NCI-H510A treated with DMSO at 0.1 percent for 48 hours (cell line): ENCODE measurements at regions not wholly inside any gene's neighbourhood (a gene's known extent, or its start where the extent isn't known, plus 50 kb on each side); places are given as distances from the start of the nearest gene placed in this dataset.
"Not testable (repeated sequence)": the region's sequence is repeated elsewhere in the genome, so short reads cannot be mapped to it uniquely, and the experiment has no call there.

Source experiments
- DNase-seq: peaks from one replicate; lab custom pipeline; 2025; lab: John Stamatoyannopoulos, UW

GRCh38 chr1:55876276-55877060 is 661.3 kb upstream of the USP24 start:
- peak; percentile 40 for DNase-seq

DNA sequence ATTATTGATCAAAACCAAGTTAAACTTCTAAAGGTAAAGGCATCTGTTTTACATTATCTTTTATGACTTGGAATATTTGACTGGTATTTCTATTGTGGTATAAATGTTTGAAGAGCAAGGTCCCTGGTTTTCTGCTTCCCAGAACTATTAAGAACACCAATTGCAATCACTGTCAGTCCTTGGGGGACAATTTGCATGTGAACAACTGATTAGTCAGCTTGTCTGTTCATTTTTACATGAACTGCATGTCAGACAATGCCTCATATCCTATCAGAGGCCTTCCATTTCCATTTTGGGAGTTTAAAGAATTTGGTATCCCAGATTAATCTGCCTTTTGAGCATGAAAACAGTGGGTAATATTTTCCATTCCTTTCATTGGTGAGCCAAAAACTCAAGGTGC is 654.9 kb upstream of the USP24 start:
- DNase-seq: no peak

DNA sequence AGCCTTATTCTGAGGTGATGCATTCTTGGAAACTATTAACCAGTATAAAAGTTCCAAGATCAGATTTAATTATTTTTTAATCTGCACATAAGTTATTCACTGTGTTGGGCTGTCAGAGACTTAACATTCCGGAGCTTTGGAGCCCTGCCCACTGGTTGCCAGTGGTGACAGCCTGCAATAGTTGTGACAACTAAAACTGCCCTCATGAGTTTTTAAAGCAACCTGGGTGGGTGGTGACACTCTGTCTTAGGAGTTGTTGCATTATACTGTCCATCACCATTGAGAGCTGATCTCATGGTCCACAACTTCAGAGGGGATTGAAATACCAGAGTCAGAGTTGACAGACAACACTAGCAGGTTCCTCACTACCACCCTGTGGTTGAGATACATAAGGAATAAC is 653.9 kb upstream of the USP24 start:
- DNase-seq: peak; percentile 95

DNA sequence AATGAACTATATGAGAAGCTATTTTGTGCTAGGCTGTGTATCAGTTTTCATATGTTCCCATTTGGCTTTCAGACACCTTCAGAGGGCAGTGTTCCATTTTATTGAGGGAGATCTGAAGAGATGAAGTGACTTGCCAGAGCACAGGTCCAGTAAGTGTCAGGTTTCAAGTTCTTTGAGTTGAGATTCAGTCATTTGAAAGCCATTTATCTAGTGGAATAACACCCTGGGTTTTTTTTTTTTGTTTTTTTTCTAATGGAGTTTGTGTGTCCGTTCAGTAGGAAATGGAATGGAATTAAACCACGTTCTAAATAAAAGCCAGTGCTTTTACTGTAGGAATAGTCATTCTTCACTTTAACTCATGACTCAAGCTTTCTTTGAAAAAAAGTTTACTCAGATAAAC is 652.9 kb upstream of the USP24 start:
- peak; percentile 87 for DNase-seq

- DNase-seq: no peak
These were observed 652.2 kb upstream of the USP24 start for GRCh38 chr1:55867304-55867843.

GRCh38 chr1:55865778-55866177 is 650.6 kb upstream of the USP24 start:
- not testable (repeated sequence) for DNase-seq

DNA sequence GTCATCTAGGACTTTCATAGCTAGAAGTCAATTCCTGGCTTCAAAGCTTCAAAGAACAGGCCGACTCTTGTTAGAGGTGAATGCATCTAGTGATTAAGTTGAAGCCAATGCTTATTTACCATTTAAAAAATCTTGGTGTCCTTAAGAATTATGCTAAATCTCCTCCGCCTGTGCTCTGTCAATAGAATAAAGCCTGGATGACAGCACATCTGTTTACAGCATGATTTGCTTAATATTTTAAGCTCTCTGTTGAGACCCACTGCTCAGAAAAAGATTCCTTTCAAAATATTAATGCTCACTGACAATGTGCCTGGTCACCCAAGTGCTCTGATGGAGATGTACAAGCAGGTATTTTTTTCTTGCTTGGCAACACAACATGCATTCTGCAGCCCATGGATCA is 649.1 kb upstream of the USP24 start:
- DNase-seq: no peak

DNA sequence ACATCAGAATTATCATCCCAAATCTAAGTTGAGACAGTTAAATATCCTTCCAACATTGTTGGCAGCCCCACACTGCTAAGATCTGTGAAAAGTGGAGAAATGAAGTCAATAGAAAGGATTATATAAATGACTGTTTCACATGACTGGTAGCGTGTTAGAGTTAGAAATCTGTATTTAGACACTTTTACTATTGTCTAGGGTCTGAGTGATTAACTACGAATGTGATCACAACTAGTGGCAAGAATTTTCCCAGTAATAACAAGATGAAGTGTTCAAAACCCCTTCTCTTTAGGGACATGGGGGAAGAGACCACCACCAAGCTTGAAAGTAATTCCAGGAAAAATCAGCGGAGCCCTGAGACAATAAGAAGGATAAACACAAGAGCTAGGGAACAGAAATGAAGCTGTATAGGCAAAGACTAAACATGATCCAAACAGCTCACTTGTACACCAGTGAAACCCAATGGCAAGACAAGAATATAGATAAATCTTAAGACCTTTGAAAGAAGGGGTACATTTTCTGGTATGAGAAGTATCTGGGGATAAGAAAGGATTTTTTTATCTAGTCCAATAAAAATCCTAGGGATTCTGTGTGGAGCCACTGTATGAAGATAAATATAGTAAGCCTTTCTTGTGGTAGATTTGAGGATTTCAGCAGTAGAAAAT is 646.6 kb upstream of the USP24 start:
- no peak for DNase-seq

DNA sequence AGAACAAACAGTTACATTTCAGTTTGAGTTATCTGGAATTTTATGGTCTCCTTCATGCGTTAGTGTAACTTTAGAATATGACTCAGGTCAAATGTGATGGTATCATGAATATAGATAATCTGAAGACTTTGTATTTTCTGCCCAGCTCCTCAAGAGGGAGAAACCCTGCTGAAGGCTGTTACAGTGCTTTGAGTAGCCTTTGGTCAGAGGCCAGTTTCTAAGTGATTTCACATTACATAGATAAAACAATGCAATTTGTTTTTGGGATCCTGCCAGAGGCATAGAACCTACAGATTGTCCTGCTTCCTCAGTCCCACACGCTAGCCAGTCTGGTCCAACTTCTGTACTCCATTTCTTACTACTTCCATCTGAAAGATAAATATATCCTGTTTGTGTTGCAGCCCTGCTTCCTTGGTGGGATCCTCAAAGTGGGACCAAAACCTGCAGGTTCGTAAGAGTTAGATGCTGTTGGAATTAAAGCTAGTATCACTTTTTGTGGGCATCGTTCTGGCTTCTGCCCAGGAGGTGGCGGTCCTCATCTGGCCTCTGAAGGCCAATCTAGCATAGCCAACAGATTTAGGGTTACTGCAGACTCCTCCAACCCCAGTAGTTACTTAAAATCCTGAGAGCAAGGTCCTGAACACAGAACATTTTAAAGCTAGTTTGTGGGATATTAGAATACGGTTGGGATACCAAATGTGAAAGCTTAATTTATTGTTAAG is 645.8 kb upstream of the USP24 start:
- DNase-seq: no peak

DNA sequence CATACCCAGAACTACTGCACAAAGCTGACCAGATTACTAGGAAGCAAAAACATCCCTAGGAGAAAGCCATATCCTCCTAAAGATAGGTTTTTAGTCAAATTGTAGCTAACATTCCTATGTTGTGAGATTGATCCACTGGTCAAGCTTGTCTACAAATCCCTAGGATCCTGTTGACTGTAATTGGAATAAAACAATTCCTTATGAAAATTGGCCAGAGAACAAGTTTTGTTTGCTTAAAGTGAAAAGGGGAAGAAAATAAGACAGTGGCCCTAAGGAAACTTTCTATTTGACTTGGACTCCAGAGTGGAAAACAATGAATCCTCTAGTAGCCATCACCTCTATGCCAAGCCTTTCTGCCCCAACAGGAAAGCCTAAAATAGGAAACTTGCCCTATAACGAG is 645.2 kb upstream of the USP24 start:
- no peak for DNase-seq

GRCh38 chr1:55854911-55855310 is 639.7 kb upstream of the USP24 start:
- no peak for DNase-seq

- DNase-seq: no peak
These were observed 633.7 kb upstream of the USP24 start for GRCh38 chr1:55848906-55849305.

DNA sequence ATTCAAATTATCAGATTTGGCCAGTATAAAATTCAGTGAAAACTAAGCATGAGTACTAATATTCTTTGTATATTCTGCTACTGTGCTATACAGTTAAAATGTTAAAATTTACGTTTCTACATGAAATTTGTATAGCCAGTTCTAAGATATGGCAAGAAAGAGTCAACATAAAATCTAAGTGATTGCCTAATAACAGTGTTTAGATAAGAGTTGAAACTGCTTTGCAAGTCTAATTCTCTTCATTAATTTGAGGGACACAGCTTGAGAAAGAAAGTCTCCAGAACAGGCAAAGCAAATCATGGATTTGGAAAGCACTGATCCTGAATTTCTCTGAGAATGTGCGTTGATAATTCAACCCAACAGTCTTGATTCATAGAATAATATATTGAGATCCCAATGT is 630.9 kb upstream of the USP24 start:
- no peak for DNase-seq

GRCh38 chr1:55844322-55844721 is 629.2 kb upstream of the USP24 start:
- no peak for DNase-seq

GRCh38 chr1:55839626-55840025 is 624.5 kb upstream of the USP24 start:
- DNase-seq: no peak

- DNase-seq: no peak
These were observed 624.1 kb upstream of the USP24 start for GRCh38 chr1:55839221-55839620.

DNA sequence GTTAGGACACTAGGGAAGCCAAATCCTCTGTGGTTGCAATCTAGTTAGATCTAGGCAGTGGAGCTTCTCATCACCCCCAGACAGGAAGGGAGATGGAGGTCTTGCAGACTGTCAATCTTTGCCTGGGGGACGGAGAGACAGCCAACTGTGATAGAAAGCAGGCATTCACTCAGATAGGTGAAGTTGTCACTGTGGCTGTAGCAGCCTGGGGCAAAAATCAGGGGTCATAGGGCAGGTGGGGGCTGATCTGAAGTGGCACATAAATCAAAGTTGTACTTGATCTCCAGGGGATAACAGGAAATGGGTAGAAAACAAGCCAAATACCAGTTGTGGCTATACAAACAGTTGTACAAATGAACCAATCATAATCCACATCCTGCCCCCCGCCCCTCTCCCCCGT is 620.9 kb upstream of the USP24 start:
- DNase-seq: no peak

DNA sequence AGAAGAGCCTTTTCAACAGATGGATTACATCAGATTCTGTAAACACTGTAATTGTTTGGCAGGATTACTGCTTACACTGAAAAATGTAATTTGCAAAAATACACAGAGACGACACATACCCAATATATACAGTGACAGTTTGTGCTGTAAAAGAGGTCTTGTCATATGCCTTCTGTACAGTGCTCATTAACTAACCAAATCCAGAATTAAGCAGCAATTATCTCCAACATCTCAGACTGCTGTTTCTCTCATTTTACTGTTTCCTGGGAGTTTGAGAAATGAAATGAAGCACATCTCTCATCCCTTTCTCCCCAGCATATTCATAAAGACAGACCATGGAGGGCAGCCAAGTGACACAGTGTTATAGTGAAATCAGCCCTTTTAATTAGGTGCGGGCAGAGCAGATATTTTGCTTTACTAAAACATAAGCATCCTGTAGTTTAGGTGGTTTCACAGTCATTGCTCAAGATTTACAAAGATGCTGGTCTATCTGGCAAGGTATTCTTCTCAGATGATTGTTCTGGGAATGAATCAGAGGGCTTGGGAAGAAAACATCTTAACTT is 618.4 kb upstream of the USP24 start:
- no peak for DNase-seq

- no peak for DNase-seq
These were observed 616.6 kb upstream of the USP24 start for GRCh38 chr1:55831759-55832158.

DNA sequence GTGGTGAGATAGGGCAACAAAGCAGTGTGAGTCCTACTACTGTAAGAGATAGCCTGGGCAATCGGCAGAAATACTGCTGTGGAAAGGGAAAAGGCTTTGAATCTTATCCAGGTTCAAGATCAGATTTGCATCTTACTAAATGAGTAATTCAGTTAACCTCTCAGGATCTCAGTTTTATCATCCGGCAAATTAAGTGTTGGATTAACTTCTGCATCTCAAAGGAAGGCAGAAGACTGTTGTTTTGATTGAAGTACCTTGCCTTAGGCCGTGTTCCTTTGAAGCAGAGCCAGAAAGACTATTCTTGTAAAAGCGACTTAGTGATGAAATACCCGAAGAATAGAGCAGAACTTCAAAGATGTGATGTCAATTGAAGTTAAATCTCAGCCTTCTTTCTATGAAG is 612.9 kb upstream of the USP24 start:
- DNase-seq: no peak

DNA sequence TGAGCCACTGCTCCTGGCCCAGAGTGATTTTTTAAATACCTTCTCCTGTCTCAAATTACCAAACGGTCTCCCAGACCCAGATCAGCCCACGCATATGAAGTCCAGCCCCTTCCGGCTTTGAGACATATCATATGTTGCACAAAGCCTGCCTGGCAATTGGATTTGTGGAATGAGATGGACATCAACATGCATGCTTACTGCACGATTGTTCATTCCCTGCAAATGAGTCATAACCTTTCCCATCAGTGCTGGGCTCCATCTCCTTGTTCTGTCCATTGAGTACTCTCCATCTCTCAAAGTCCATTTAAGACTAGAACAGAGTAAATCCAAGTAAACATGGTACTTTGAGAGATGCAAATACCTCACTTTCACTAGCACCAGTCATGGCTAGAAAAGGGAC is 612.2 kb upstream of the USP24 start:
- DNase-seq: no peak

- no peak for DNase-seq
These were observed 611.4 kb upstream of the USP24 start for GRCh38 chr1:55826381-55827080.
